GM12892 (cell line): ENCODE measurements at regions not wholly inside any gene's neighbourhood (a gene's known extent, or its start where the extent isn't known, plus 50 kb on each side); places are given as distances from the start of the nearest gene placed in this dataset.

Experiments
- POLR2A ChIP-seq: IDR thresholded peaks from 2 replicates; pipeline ENCODE4 v1.6.1; 2011; ENCODE audit warnings: low read depth, low read length, control low read depth
- POLR2AphosphoS5 ChIP-seq: IDR thresholded peaks from 2 replicates; pipeline ENCODE4 v1.6.1; 2011; ENCODE audit warnings: low read depth, low read length, control low read depth

DNA sequence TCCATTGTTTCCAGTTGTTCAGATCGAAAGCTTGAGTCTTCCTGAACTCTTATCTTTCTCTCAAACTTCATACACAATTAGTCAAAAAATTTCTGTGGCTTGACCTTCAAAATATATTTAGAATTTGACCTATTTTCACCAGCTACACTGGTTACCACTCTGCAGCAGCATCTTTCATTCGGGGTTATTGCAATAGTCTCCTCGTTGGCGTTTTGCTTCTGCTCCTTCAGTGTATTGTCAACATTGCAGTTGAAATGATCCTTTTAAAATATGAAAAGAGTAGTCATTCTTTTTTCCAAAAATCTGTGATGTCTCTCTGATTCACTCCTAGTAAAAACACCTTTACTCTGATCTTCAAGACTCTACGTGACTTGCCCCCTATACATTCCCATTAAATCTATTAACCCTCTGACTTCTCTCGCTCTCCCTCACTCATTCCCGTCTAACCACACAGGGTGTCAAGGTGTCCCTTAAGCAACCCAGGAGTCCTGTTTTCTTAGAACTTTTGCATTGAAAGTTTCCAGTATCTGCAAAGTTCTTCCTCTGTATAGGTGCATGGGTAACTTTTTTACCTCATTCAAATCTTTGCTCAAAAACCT is 480.2 kb upstream of the B3GALT2 start:
- TF ChIP-seq POLR2A (no peak), POLR2AphosphoS5 (no peak)
